Nephron progenitor cell (in vitro differentiated cells): ENCODE measurements at regions not wholly inside any gene's neighbourhood (a gene's known extent, or its start where the extent isn't known, plus 50 kb on each side); places are given as distances from the start of the nearest gene placed in this dataset.
A peak's percentile ranks its signal among the peaks of the same experiment; 100 is the strongest.

ENCODE experiments used
- DNase-seq: peaks from one replicate; pipeline ENCODE4 v3.0.0; 2021
- H3K27ac Mint-ChIP-seq: 2 replicates; pipeline ENCODE4 v1.8.0; 2021; ENCODE audit warnings: mild to moderate bottlenecking, moderate library complexity, mixed read lengths
- H3K27me3 Mint-ChIP-seq: 2 replicates; pipeline ENCODE4 v1.8.0; 2021; ENCODE audit warnings: mild to moderate bottlenecking, low read depth, mixed read lengths; ENCODE audit not compliant: poor library complexity
- H3K36me3 Mint-ChIP-seq: 2 replicates; pipeline ENCODE4 v1.8.0; 2021; ENCODE audit warnings: low read depth, mixed read lengths
- H3K4me1 Mint-ChIP-seq: 2 replicates; pipeline ENCODE4 v1.8.0; 2021; ENCODE audit warnings: mixed read lengths
- H3K4me3 Mint-ChIP-seq: 2 replicates; pipeline ENCODE4 v1.8.0; 2021; ENCODE audit warnings: mild to moderate bottlenecking, moderate library complexity, mixed read lengths
- H3K9me3 Mint-ChIP-seq: 2 replicates; pipeline ENCODE4 v1.8.0; 2021; ENCODE audit warnings: mild to moderate bottlenecking, moderate library complexity, mixed read lengths
- CTCF ChIP-seq: fragments of 200-600 bp; sonication (generic); IDR thresholded peaks from 2 replicates; pipeline ENCODE4 v1.5.0; 2021; ENCODE audit warnings: antibody characterized with exemption

- Mint-ChIP-seq H3K4me1 (peaks cover 5% of the 10 kb centered on the region), H3K9me3 (peaks cover 13% of the 10 kb centered on the region), H3K27ac (peak overlapping the region; percentile 57), H3K36me3 (no peaks in the 10 kb centered on the region), H3K27me3 (peaks cover 18% of the 10 kb centered on the region), H3K4me3 (no peak overlapping the region)
- DNase-seq = no peak
- TF ChIP-seq CTCF = no peak
These were observed 67.1 kb downstream of the MYEOV start for GRCh38 chr11:69361048-69361447.

GRCh38 chr11:69361466-69361865, 67.5 kb downstream of the MYEOV start:
- no peak for DNase-seq

GRCh38 chr11:69362315-69362714, 68.4 kb downstream of the MYEOV start:
- no peak for DNase-seq
- Mint-ChIP-seq H3K27me3 (peaks cover 13% of the 10 kb centered on the region), H3K4me3 (no peak overlapping the region), H3K9me3 (peaks cover 13% of the 10 kb centered on the region), H3K36me3 (no peaks in the 10 kb centered on the region), H3K4me1 (no peaks in the 10 kb centered on the region), H3K27ac (no peak overlapping the region)
- no peak for TF ChIP-seq CTCF

More at GRCh38 chr11:69361466-69361865, 67.5 kb downstream of the MYEOV start:
- peaks cover 5% of the 10 kb centered on the region for H3K4me1 Mint-ChIP-seq
- H3K4me3 Mint-ChIP-seq = no peak overlapping the region
- H3K27ac Mint-ChIP-seq = peak overlapping the region; percentile 57
- H3K36me3 Mint-ChIP-seq = no peaks in the 10 kb centered on the region
- peaks cover 13% of the 10 kb centered on the region for H3K9me3 Mint-ChIP-seq
- H3K27me3 Mint-ChIP-seq = peaks cover 14% of the 10 kb centered on the region
- TF ChIP-seq CTCF = no peak

GRCh38 chr11:69364921-69365320, 71.0 kb downstream of the MYEOV start:
- DNase-seq = no peak
- H3K27ac Mint-ChIP-seq = no peak overlapping the region
- no peaks in the 10 kb centered on the region for H3K4me1 Mint-ChIP-seq
- TF ChIP-seq CTCF = no peak
- peaks cover 21% of the 10 kb centered on the region for H3K9me3 Mint-ChIP-seq
- H3K4me3 Mint-ChIP-seq = no peak overlapping the region
- peaks cover 18% of the 10 kb centered on the region for H3K27me3 Mint-ChIP-seq
- H3K36me3 Mint-ChIP-seq = peaks cover 5% of the 10 kb centered on the region

- no peak for TF ChIP-seq CTCF
- no peak for DNase-seq
- H3K27ac Mint-ChIP-seq = no peak overlapping the region
- H3K4me1 Mint-ChIP-seq = no peaks in the 10 kb centered on the region
- H3K4me3 Mint-ChIP-seq = no peak overlapping the region
- H3K9me3 Mint-ChIP-seq = peaks cover 18% of the 10 kb centered on the region
- H3K27me3 Mint-ChIP-seq = peaks cover 15% of the 10 kb centered on the region
- peaks cover 5% of the 10 kb centered on the region for H3K36me3 Mint-ChIP-seq
These were observed 71.6 kb downstream of the MYEOV start for GRCh38 chr11:69365558-69365957.

- Mint-ChIP-seq H3K4me3 (no peak overlapping the region), H3K4me1 (no peaks in the 10 kb centered on the region)
- DNase-seq = no peak
These were observed 72.6 kb downstream of the MYEOV start for GRCh38 chr11:69366591-69366990.

More at GRCh38 chr11:69366591-69366990, 72.6 kb downstream of the MYEOV start:
- Mint-ChIP-seq H3K36me3 (peaks cover 5% of the 10 kb centered on the region), H3K27me3 (peaks cover 14% of the 10 kb centered on the region), H3K9me3 (peaks cover 21% of the 10 kb centered on the region), H3K27ac (no peak overlapping the region)
- no peak for TF ChIP-seq CTCF
